ENCODE measurements at regions not wholly inside any gene's neighbourhood (a gene's known extent, or its start where the extent isn't known, plus 50 kb on each side); places are given as distances from the start of the nearest gene placed in this dataset.
"Not testable (repeated sequence)": the region's sequence is repeated elsewhere in the genome, so short reads cannot be mapped to it uniquely, and the experiment has no call there.

- not testable (repeated sequence) for H3K4ac ChIP-seq (ENCODE audit: low read length); H4K91ac ChIP-seq (ENCODE audit: low read depth, low read length, poor library complexity); DNase-seq (ENCODE audit: low spot score); H3K36me3 ChIP-seq (replicated peaks in 1 of 2; ENCODE audit: control insufficient read depth in 2 of 2, insufficient read depth in 2 of 2, low read length in 2 of 2); H3K4me3 ChIP-seq (ENCODE audit: low read length in 2 of 2); H4K8ac ChIP-seq (ENCODE audit: low read depth, low read length); H3K23ac ChIP-seq (ENCODE audit: low read depth, low read length, poor library complexity); H2AK5ac ChIP-seq (ENCODE audit: low read depth, low read length); H3K18ac ChIP-seq (ENCODE audit: low read length); H3K27me3 ChIP-seq (ENCODE audit: control insufficient read depth in 3 of 3, insufficient read depth in 3 of 3, low read depth in 1 of 3, low read length in 3 of 3); H3K27ac ChIP-seq (replicated peaks; ENCODE audit: low read length); H3K79me1 ChIP-seq (ENCODE audit: low read depth, low read length); H3K9ac ChIP-seq (ENCODE audit: low read depth, low read length, poor library complexity); H3K4me1 ChIP-seq (ENCODE audit: control insufficient read depth in 2 of 2, insufficient read depth in 1 of 2, low read depth in 1 of 2, low read length in 2 of 2); H2BK12ac ChIP-seq (ENCODE audit: low read length); H2BK5ac ChIP-seq (ENCODE audit: low read length); H3K4me2 ChIP-seq (ENCODE audit: insufficient read depth, low read length, poor library complexity, severe bottlenecking); H3K14ac ChIP-seq (ENCODE audit: low read length); H2AFZ ChIP-seq (ENCODE audit: low read length); H2BK15ac ChIP-seq (ENCODE audit: low read length); H2BK120ac ChIP-seq (ENCODE audit: low read depth, low read length)
- 98 to 100% methylated on average over 13 of the region's 15 CpGs for WGBS, 2 donors (ENCODE audit: extremely low coverage in 2 of 2, insufficient read length in 2 of 2, insufficient replicate concordance in 1 of 2)
- H3K9me3 ChIP-seq (replicated peaks in 1 of 2; ENCODE audit: control insufficient read depth in 2 of 2, insufficient read depth in 1 of 2, low read depth in 1 of 2, low read length in 2 of 2) = peaks cover 23 to 30% of the 10 kb centered on the region in 2 donors
These were observed 2579.2 kb upstream of the TPTE start for GRCh38 chr21:7942219-7942618.

- H3K9me3 ChIP-seq (replicated peaks in 1 of 2; ENCODE audit: control insufficient read depth in 2 of 2, insufficient read depth in 1 of 2, low read depth in 1 of 2, low read length in 2 of 2) = peaks cover 29 to 34% of the 10 kb centered on the region in 2 donors
- not testable (repeated sequence) for H2BK5ac ChIP-seq (ENCODE audit: low read length); H2BK15ac ChIP-seq (ENCODE audit: low read length); H3K27ac ChIP-seq (replicated peaks; ENCODE audit: low read length); H3K4me1 ChIP-seq (ENCODE audit: control insufficient read depth in 2 of 2, insufficient read depth in 1 of 2, low read depth in 1 of 2, low read length in 2 of 2); H3K9ac ChIP-seq (ENCODE audit: low read depth, low read length, poor library complexity); H3K23ac ChIP-seq (ENCODE audit: low read depth, low read length, poor library complexity); H3K79me1 ChIP-seq (ENCODE audit: low read depth, low read length); H2AK5ac ChIP-seq (ENCODE audit: low read depth, low read length); H3K4me3 ChIP-seq (ENCODE audit: low read length in 2 of 2); H2BK12ac ChIP-seq (ENCODE audit: low read length); H3K18ac ChIP-seq (ENCODE audit: low read length); H4K8ac ChIP-seq (ENCODE audit: low read depth, low read length); DNase-seq (ENCODE audit: low spot score); H3K4me2 ChIP-seq (ENCODE audit: insufficient read depth, low read length, poor library complexity, severe bottlenecking); H2AFZ ChIP-seq (ENCODE audit: low read length); H3K36me3 ChIP-seq (replicated peaks in 1 of 2; ENCODE audit: control insufficient read depth in 2 of 2, insufficient read depth in 2 of 2, low read length in 2 of 2); H3K14ac ChIP-seq (ENCODE audit: low read length); H3K4ac ChIP-seq (ENCODE audit: low read length); H2BK120ac ChIP-seq (ENCODE audit: low read depth, low read length); H3K27me3 ChIP-seq (ENCODE audit: control insufficient read depth in 3 of 3, insufficient read depth in 3 of 3, low read depth in 1 of 3, low read length in 3 of 3); H4K91ac ChIP-seq (ENCODE audit: low read depth, low read length, poor library complexity)
- 99 to 100% methylated on average over 5 of the region's 8 CpGs for WGBS, 2 donors (ENCODE audit: extremely low coverage in 2 of 2, insufficient read length in 2 of 2, insufficient replicate concordance in 1 of 2)
These were observed 2577.8 kb upstream of the TPTE start for GRCh38 chr21:7943534-7943933.

- 99 to 100% methylated on average over 4 of the region's 4 CpGs for WGBS, 2 donors (ENCODE audit: extremely low coverage in 2 of 2, insufficient read length in 2 of 2, insufficient replicate concordance in 1 of 2)
- Histone ChIP-seq H2AFZ (ENCODE audit: low read length) (no peak overlapping the region), H3K4me2 (ENCODE audit: insufficient read depth, low read length, poor library complexity, severe bottlenecking) (no peak overlapping the region), H4K91ac (ENCODE audit: low read depth, low read length, poor library complexity) (no peak overlapping the region), H2BK5ac (ENCODE audit: low read length) (no peak overlapping the region), H2BK12ac (ENCODE audit: low read length) (no peak overlapping the region), H3K4ac (ENCODE audit: low read length) (no peak overlapping the region), H3K79me1 (ENCODE audit: low read depth, low read length) (no peaks in the 10 kb centered on the region), H2AK5ac (ENCODE audit: low read depth, low read length) (no peak overlapping the region), H3K27me3 (ENCODE audit: control insufficient read depth in 3 of 3, insufficient read depth in 3 of 3, low read depth in 1 of 3, low read length in 3 of 3) (no peaks in the 10 kb centered on the region), H3K23ac (ENCODE audit: low read depth, low read length, poor library complexity) (no peak overlapping the region), H3K36me3 (replicated peaks in 1 of 2; ENCODE audit: control insufficient read depth in 2 of 2, insufficient read depth in 2 of 2, low read length in 2 of 2) (peaks cover 0 to 3% of the 10 kb centered on the region in 2 donors), H3K14ac (ENCODE audit: low read length) (no peak overlapping the region), H2BK15ac (ENCODE audit: low read length) (no peak overlapping the region), H4K8ac (ENCODE audit: low read depth, low read length) (no peak overlapping the region), H2BK120ac (ENCODE audit: low read depth, low read length) (no peak overlapping the region), H3K27ac (replicated peaks; ENCODE audit: low read length) (no peak overlapping the region), H3K9me3 (replicated peaks in 1 of 2; ENCODE audit: control insufficient read depth in 2 of 2, insufficient read depth in 1 of 2, low read depth in 1 of 2, low read length in 2 of 2) (peaks cover 34 to 51% of the 10 kb centered on the region in 2 donors), H3K18ac (ENCODE audit: low read length) (no peak overlapping the region), H3K4me1 (ENCODE audit: control insufficient read depth in 2 of 2, insufficient read depth in 1 of 2, low read depth in 1 of 2, low read length in 2 of 2) (no peaks in the 10 kb centered on the region), H3K4me3 (ENCODE audit: low read length in 2 of 2) (no peak overlapping the region), H3K9ac (ENCODE audit: low read depth, low read length, poor library complexity) (no peak overlapping the region)
- no peak for DNase-seq (ENCODE audit: low spot score)
These were observed 2574.0 kb upstream of the TPTE start for GRCh38 chr21:7947422-7947821.

GRCh38 chr21:7948727-7949126 lies 2572.7 kb upstream of the TPTE start:
- H3K18ac ChIP-seq (ENCODE audit: low read length); H3K4me1 ChIP-seq (ENCODE audit: control insufficient read depth in 2 of 2, insufficient read depth in 1 of 2, low read depth in 1 of 2, low read length in 2 of 2); H2AFZ ChIP-seq (ENCODE audit: low read length); H3K4me2 ChIP-seq (ENCODE audit: insufficient read depth, low read length, poor library complexity, severe bottlenecking); H3K4me3 ChIP-seq (ENCODE audit: low read length in 2 of 2); H3K27ac ChIP-seq (replicated peaks; ENCODE audit: low read length); H2BK12ac ChIP-seq (ENCODE audit: low read length); H3K79me1 ChIP-seq (ENCODE audit: low read depth, low read length); H3K27me3 ChIP-seq (ENCODE audit: control insufficient read depth in 3 of 3, insufficient read depth in 3 of 3, low read depth in 1 of 3, low read length in 3 of 3); H4K8ac ChIP-seq (ENCODE audit: low read depth, low read length); H4K91ac ChIP-seq (ENCODE audit: low read depth, low read length, poor library complexity); DNase-seq (ENCODE audit: low spot score); H3K23ac ChIP-seq (ENCODE audit: low read depth, low read length, poor library complexity); H3K14ac ChIP-seq (ENCODE audit: low read length); H2BK5ac ChIP-seq (ENCODE audit: low read length); H3K36me3 ChIP-seq (replicated peaks in 1 of 2; ENCODE audit: control insufficient read depth in 2 of 2, insufficient read depth in 2 of 2, low read length in 2 of 2); H2BK120ac ChIP-seq (ENCODE audit: low read depth, low read length); H3K4ac ChIP-seq (ENCODE audit: low read length); H2AK5ac ChIP-seq (ENCODE audit: low read depth, low read length); H3K9ac ChIP-seq (ENCODE audit: low read depth, low read length, poor library complexity); H2BK15ac ChIP-seq (ENCODE audit: low read length): not testable (repeated sequence)
- peaks cover 34 to 61% of the 10 kb centered on the region in 2 donors for H3K9me3 ChIP-seq (replicated peaks in 1 of 2; ENCODE audit: control insufficient read depth in 2 of 2, insufficient read depth in 1 of 2, low read depth in 1 of 2, low read length in 2 of 2)
- 100% methylated on average over 4 of the region's 7 CpGs for WGBS, 2 donors (ENCODE audit: extremely low coverage in 2 of 2, insufficient read length in 2 of 2, insufficient replicate concordance in 1 of 2)
